ENCODE measurements at regions not wholly inside any gene's neighbourhood (a gene's known extent, or its start where the extent isn't known, plus 50 kb on each side); places are given as distances from the start of the nearest gene placed in this dataset.

DNA sequence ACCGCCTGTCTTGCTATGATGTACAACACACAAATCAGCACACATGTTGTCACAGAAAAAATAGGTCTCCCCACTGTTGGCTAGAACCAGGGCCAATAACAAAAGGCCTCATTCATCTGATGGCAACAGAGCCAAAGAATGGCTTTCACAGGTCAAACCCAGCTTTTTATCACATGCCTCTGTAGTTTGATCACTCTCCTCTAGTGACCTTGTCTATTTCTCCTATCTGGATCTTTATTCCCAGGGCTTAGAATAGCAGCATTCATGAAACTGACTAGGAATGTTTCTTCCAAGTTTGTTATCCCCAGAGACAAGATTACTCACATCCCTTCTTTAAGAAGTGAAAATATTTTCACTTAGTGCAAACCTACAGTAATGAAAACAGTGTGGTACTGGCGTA lies 285.8 kb upstream of the GYPC start:
- TF ChIP-seq, protein P1, sequence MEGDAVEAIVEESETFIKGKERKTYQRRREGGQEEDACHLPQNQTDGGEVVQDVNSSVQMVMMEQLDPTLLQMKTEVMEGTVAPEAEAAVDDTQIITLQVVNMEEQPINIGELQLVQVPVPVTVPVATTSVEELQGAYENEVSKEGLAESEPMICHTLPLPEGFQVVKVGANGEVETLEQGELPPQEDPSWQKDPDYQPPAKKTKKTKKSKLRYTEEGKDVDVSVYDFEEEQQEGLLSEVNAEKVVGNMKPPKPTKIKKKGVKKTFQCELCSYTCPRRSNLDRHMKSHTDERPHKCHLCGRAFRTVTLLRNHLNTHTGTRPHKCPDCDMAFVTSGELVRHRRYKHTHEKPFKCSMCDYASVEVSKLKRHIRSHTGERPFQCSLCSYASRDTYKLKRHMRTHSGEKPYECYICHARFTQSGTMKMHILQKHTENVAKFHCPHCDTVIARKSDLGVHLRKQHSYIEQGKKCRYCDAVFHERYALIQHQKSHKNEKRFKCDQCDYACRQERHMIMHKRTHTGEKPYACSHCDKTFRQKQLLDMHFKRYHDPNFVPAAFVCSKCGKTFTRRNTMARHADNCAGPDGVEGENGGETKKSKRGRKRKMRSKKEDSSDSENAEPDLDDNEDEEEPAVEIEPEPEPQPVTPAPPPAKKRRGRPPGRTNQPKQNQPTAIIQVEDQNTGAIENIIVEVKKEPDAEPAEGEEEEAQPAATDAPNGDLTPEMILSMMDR (IDR thresholded peaks at IDR 0.05), result no peak
- TF ChIP-seq ZFX (IDR thresholded peaks at IDR 0.05; ENCODE audit: borderline replicate concordance), result no peak

Measured in 22Rv1 (cell line).